ENCODE measurements at regions not wholly inside any gene's neighbourhood (a gene's known extent, or its start where the extent isn't known, plus 50 kb on each side); places are given as distances from the start of the nearest gene placed in this dataset.

DNA sequence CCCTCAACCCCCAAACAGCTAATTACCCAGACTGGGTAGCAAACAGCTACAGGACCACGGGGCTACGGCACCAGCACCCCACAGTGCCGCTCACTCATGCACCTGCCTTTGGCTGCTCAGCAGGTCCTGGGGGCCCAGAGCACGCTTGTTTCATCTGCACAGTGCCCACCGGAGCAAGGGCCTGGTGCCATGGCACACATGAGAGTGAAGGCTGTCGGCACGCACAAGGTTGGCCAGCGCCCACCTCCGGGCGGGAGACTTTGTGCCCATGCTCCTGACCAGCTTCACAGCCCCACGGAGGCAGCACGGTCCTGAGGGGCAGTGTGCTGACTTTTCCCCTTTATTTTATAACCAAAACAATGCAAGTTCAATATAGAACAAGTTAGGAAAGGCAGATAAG lies 135.9 kb upstream of the NSMCE3 start:
- TF ChIP-seq, protein P1, sequence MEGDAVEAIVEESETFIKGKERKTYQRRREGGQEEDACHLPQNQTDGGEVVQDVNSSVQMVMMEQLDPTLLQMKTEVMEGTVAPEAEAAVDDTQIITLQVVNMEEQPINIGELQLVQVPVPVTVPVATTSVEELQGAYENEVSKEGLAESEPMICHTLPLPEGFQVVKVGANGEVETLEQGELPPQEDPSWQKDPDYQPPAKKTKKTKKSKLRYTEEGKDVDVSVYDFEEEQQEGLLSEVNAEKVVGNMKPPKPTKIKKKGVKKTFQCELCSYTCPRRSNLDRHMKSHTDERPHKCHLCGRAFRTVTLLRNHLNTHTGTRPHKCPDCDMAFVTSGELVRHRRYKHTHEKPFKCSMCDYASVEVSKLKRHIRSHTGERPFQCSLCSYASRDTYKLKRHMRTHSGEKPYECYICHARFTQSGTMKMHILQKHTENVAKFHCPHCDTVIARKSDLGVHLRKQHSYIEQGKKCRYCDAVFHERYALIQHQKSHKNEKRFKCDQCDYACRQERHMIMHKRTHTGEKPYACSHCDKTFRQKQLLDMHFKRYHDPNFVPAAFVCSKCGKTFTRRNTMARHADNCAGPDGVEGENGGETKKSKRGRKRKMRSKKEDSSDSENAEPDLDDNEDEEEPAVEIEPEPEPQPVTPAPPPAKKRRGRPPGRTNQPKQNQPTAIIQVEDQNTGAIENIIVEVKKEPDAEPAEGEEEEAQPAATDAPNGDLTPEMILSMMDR (IDR thresholded peaks at IDR 0.05; ENCODE audit: insufficient read depth, low read length, severe bottlenecking) = no peak
- no peak overlapping the region for H3K4me3 ChIP-seq (ENCODE audit: low read depth, low read length)
- no peaks in the 10 kb centered on the region for H3K27me3 ChIP-seq (ENCODE audit: control insufficient read depth, insufficient read depth, low read length)
- FAIRE-seq (no peak), DNase-seq (ENCODE audit: low read depth) (no peak)
- H3K36me3 ChIP-seq (ENCODE audit: control insufficient read depth, insufficient read depth, low read length) = no peaks in the 10 kb centered on the region

DNA sequence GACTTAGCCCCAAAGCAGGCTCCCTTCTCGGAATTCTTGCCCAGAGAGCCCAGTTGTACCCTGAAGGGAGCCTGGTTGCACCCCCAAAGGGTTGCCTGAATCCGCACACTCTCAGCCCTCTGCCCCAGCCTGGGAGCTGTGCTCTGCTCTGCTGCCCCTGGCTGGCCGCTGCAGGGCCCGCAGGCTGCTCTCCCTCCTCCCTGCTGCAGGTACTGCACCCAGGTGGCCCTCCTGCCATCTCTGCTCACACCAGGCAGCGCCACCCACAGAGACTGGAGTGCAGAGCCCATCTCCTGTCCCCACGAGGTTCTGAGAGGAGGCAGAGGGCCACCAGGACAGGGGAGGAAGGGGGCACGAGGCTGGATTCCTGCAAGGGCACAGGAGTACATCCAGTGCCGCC lies 134.2 kb upstream of the NSMCE3 start:
- Histone ChIP-seq H3K36me3 (ENCODE audit: control insufficient read depth, insufficient read depth, low read length) (no peaks in the 10 kb centered on the region), H3K4me3 (ENCODE audit: low read depth, low read length) (no peak overlapping the region), H3K27me3 (ENCODE audit: control insufficient read depth, insufficient read depth, low read length) (no peaks in the 10 kb centered on the region)
- DNase-seq (ENCODE audit: low read depth) (no peak), FAIRE-seq (no peak)
- TF ChIP-seq, protein P1 (IDR thresholded peaks at IDR 0.05; ENCODE audit: insufficient read depth, low read length, severe bottlenecking) = no peak

DNA sequence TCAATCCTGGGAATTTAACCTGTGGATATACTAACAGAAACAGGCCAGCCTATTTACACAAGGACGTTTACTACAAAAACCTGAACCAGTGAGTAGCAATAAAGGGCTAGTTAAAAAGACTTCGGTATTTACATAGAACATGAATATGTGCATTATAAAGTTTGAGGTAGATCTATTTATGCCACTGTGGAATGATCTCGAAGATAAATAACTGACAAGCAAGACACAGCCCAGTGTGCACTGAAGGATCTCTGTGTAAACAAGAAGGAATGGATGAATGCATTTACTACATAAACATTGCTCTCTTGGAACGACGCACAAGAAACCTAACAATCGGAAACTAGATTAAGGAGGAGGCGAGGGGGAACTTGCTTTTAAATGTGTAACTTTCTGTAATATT lies 132.0 kb upstream of the NSMCE3 start:
- DNase-seq (ENCODE audit: low read depth) = no peak
- no peaks in the 10 kb centered on the region for H3K27me3 ChIP-seq (ENCODE audit: control insufficient read depth, insufficient read depth, low read length)
- no peak overlapping the region for H3K4me3 ChIP-seq (ENCODE audit: low read depth, low read length)
- no peaks in the 10 kb centered on the region for H3K36me3 ChIP-seq (ENCODE audit: control insufficient read depth, insufficient read depth, low read length)
- TF ChIP-seq, protein P1 (IDR thresholded peaks at IDR 0.05; ENCODE audit: insufficient read depth, low read length, severe bottlenecking) = no peak
- FAIRE-seq = no peak

DNA sequence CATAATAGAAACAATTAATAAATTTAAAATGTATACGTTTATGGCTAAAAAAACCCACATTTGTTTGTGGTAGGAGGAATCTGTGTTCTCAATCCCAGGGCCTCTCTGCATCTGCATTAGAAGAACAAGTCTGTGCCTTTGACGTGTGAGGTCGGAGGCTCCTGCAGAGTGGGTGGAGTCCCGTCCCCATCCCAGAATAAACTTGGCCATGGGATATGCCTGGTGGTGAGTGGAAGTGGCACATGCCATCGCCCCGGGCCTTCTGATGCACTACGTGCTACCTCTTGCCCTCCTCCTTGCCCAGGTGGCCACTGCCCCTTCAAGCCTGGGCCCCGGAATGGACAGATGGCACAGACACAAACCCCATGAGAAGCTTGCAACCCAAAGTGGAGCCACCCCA lies 131.1 kb upstream of the NSMCE3 start:
- Histone ChIP-seq H3K4me3 (ENCODE audit: low read depth, low read length) (no peak overlapping the region), H3K36me3 (ENCODE audit: control insufficient read depth, insufficient read depth, low read length) (no peaks in the 10 kb centered on the region), H3K27me3 (ENCODE audit: control insufficient read depth, insufficient read depth, low read length) (no peaks in the 10 kb centered on the region)
- DNase-seq (ENCODE audit: low read depth) (no peak), FAIRE-seq (no peak)
- TF ChIP-seq, protein P1 (IDR thresholded peaks at IDR 0.05; ENCODE audit: insufficient read depth, low read length, severe bottlenecking) = no peak

DNA sequence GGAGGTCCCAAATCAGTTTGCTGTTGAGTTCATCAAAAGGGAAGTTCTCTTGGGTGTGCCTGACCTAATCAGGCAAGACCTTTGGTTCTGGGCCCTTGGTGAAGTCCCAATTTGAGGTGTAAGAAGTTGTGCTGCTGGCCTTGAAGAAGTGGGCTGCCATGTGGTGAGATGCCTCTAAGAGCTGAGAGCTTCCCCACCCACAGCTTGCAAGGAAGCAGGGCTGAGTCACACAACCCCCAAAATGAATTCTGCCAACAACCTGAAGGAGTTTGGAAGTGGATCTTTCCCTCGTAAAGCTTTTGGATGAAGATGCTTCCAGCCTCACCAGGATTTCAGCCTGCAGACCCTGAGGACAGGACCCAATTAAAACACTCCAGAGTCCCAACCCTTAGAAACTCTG lies 129.3 kb upstream of the NSMCE3 start:
- H3K4me3 ChIP-seq (ENCODE audit: low read depth, low read length) = no peak overlapping the region
- H3K27me3 ChIP-seq (ENCODE audit: control insufficient read depth, insufficient read depth, low read length) = no peaks in the 10 kb centered on the region
- TF ChIP-seq, protein P1 (IDR thresholded peaks at IDR 0.05; ENCODE audit: insufficient read depth, low read length, severe bottlenecking) = no peak
- FAIRE-seq (no peak), DNase-seq (ENCODE audit: low read depth) (no peak)
- H3K36me3 ChIP-seq (ENCODE audit: control insufficient read depth, insufficient read depth, low read length) = no peaks in the 10 kb centered on the region

DNA sequence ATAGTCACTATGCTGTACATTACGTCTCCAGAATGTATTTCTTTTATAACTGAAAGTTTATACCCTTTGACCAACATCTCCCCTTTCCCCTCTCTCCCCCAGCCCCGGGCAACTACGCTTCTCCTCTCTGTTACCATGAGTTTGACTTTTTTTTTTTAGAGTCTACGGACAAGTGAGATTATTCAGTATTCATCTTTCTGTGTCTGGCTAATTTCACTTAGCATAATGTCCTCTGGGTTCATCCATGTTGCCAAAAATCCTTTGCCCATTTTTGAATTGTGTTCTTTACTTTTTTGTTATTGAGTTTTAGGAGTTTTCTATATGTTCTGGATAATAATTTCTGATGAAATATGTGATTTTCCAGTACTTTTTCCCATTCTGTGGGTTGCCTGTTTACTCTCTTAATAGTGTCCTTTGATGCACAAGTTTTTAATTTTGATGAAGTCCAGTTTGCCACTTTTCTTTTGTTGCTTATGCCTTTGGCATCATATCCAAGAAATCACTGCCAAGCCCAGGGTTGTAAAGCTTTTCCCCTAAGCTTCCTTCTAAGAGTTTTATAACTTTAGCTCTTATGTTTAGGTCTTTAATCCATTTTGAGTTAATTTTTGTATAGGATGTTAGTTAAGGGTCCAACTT lies 126.7 kb upstream of the NSMCE3 start:
- Histone ChIP-seq H3K4me3 (ENCODE audit: low read depth, low read length) (no peak overlapping the region), H3K36me3 (ENCODE audit: control insufficient read depth, insufficient read depth, low read length) (no peaks in the 10 kb centered on the region), H3K27me3 (ENCODE audit: control insufficient read depth, insufficient read depth, low read length) (no peaks in the 10 kb centered on the region)
- FAIRE-seq = no peak
- no peak for DNase-seq (ENCODE audit: low read depth)
- TF ChIP-seq, protein P1 (IDR thresholded peaks at IDR 0.05; ENCODE audit: insufficient read depth, low read length, severe bottlenecking) = no peak
